PC-9 (cell line): ENCODE measurements at regions not wholly inside any gene's neighbourhood (a gene's known extent, or its start where the extent isn't known, plus 50 kb on each side); places are given as distances from the start of the nearest gene placed in this dataset.

Experiments used
- BruUV-seq: library from RNA; stranded (reverse); fragments of 400-500 nt; replicated peaks from 2 replicates; lab custom pipeline; 2021; lab: Mats Ljungman, UMichigan
- CTCF ChIA-PET: fragments of 300-600 bp; sonication (Branson Sonifier 250); formaldehyde crosslinking; loops from one replicate; lab custom pipeline; 2022; ENCODE audit warnings: antibody characterized with exemption; lab: Charles Lee
- POLR2A ChIA-PET: fragments of 300-600 bp; sonication (Branson Sonifier 250); formaldehyde crosslinking; loops from one replicate; lab custom pipeline; 2022; ENCODE audit warnings: antibody characterized with exemption; ENCODE audit not compliant: unreplicated experiment; lab: Charles Lee
- DNase-seq, 2 experiments: peaks; one replicate each; pipeline versions ENCODE4 v3.0.0 to v3.0.0-alpha.2; 2015 to 2022; ENCODE audit warnings: mixed read lengths in 1 of 2
- H2AFZ ChIP-seq: fragments of 200-600 bp; sonication (generic); 2 replicates; pipeline ENCODE4 v1.8.1; 2017; ENCODE audit warnings: antibody characterized with exemption
- H3F3A ChIP-seq: fragments of 200-600 bp; sonication (generic); 2 replicates; pipeline ENCODE4 v1.8.1; 2017; ENCODE audit warnings: antibody characterized with exemption, mild to moderate bottlenecking, low read depth; ENCODE audit not compliant: insufficient read depth
- H3K27ac ChIP-seq: fragments of 200-600 bp; sonication (generic); 2 replicates; pipeline ENCODE4 v1.6.1; 2016; ENCODE audit warnings: mixed run types
- H3K27me3 ChIP-seq: fragments of 200-600 bp; sonication (generic); 2 replicates; pipeline ENCODE4 v1.6.1; 2016; ENCODE audit warnings: low read depth, mixed run types; ENCODE audit not compliant: insufficient read depth
- H3K36me3 ChIP-seq: fragments of 200-600 bp; sonication (generic); 2 replicates; pipeline ENCODE4 v1.6.1; 2016; ENCODE audit warnings: low read depth, mixed run types
- H3K4me1 ChIP-seq: fragments of 200-600 bp; sonication (generic); replicated peaks from 2 replicates; pipeline ENCODE4 v1.6.1; 2016; ENCODE audit warnings: mixed run types; ENCODE audit not compliant: insufficient read depth
- H3K4me2 ChIP-seq: fragments of 200-600 bp; sonication (generic); 2 replicates; pipeline ENCODE4 v1.6.1; 2017; ENCODE audit warnings: mixed run types
- H3K4me3 ChIP-seq: fragments of 200-600 bp; sonication (generic); 2 replicates; pipeline ENCODE4 v1.6.1; 2016; ENCODE audit warnings: mixed run types
- H3K79me2 ChIP-seq: fragments of 200-600 bp; sonication (generic); 2 replicates; pipeline ENCODE4 v1.6.1; 2017; ENCODE audit warnings: low read depth, mixed run types
- H3K9me2 ChIP-seq: fragments of 200-600 bp; sonication (generic); 2 replicates; pipeline ENCODE4 v1.8.1; 2017; ENCODE audit warnings: mild to moderate bottlenecking; ENCODE audit not compliant: insufficient read depth
- H3K9me3 ChIP-seq: fragments of 200-600 bp; sonication (generic); 2 replicates; pipeline ENCODE4 v1.8.1; 2016; ENCODE audit warnings: low read depth; ENCODE audit not compliant: insufficient read depth
- H4K20me1 ChIP-seq: fragments of 200-600 bp; sonication (generic); 2 replicates; pipeline ENCODE4 v1.8.1; 2017; ENCODE audit not compliant: insufficient read depth
- EZH2 ChIP-seq: fragments of 200-600 bp; sonication (generic); IDR thresholded peaks from 2 replicates; pipeline ENCODE4 v1.8.0; 2017; ENCODE audit warnings: antibody characterized with exemption, low read depth
- intact Hi-C: fragments of 100-400 bp; cut with micrococcal nuclease; formaldehyde crosslinking; loops from one replicate; pipeline ENCODE4 v1.10.0; 2022; ENCODE audit not compliant: unreplicated experiment
- TF ChIP-seq, protein P1 (sequence below): fragments of 200-600 bp; sonication (generic); conservative IDR thresholded peaks from 2 replicates; pipeline ENCODE4 v1.6.1; 2017; ENCODE audit warnings: mixed run types, antibody characterized with exemption, mild to moderate bottlenecking, moderate library complexity

DNA sequence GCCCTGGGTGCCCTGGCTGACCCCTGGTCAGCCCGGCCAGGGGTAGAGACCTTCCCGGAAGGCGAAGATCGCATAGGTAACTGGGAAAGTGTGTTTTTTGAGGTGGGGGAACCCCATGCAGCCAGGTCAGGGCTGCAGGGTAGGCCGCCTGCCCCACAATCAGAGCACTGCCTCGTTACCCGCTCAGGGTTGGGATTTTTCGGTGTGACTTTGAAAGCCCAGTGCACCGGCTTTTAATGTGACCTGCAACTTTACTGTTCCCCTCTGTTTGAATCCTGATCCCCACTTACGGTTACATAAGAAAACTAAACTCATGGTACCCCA, 239.2 kb upstream of the PLET1 start:
- TF ChIP-seq, protein P1, sequence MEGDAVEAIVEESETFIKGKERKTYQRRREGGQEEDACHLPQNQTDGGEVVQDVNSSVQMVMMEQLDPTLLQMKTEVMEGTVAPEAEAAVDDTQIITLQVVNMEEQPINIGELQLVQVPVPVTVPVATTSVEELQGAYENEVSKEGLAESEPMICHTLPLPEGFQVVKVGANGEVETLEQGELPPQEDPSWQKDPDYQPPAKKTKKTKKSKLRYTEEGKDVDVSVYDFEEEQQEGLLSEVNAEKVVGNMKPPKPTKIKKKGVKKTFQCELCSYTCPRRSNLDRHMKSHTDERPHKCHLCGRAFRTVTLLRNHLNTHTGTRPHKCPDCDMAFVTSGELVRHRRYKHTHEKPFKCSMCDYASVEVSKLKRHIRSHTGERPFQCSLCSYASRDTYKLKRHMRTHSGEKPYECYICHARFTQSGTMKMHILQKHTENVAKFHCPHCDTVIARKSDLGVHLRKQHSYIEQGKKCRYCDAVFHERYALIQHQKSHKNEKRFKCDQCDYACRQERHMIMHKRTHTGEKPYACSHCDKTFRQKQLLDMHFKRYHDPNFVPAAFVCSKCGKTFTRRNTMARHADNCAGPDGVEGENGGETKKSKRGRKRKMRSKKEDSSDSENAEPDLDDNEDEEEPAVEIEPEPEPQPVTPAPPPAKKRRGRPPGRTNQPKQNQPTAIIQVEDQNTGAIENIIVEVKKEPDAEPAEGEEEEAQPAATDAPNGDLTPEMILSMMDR, result no peak
- TF ChIP-seq EZH2, result no peak
- Histone ChIP-seq H3K9me3 (no peaks in the 10 kb centered on the region), H3F3A (no peaks in the 10 kb centered on the region), H3K9me2 (no peaks in the 10 kb centered on the region), H3K36me3 (no peaks in the 10 kb centered on the region), H3K4me3 (no peak overlapping the region), H3K27me3 (no peaks in the 10 kb centered on the region), H3K79me2 (no peaks in the 10 kb centered on the region), H3K4me1 (no peaks in the 10 kb centered on the region), H2AFZ (no peak overlapping the region), H4K20me1 (no peaks in the 10 kb centered on the region; the same call in 1 of the 2 replicates), H3K27ac (no peak overlapping the region), H3K4me2 (no peak overlapping the region)
- POLR2A ChIA-PET, result no interaction called here
- CTCF ChIA-PET, result no interaction called here
- intact Hi-C loops, result no loop called here
- no peak for DNase-seq
- BruUV-seq, result no TSS peak

DNA sequence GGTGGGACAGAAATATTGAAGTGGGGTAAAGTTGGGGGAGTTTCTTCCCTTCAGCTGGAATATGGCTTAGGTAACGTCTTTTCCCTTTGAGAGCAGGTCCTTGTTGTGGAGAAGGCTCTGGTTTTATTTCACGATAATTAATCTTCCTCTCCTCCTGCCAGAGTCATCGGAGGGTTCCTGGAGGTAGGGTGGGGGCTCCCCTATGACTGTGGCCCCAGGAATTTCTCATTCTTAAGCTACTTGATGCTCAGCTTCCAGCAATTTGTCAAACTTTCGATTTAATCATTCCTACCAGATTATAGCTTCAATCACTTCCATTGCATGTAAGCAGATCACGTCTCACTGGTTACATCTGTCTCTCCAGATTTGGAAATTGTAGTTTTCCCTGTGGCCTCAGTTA, 242.8 kb upstream of the PLET1 start:
- H3K79me2 ChIP-seq, result no peaks in the 10 kb centered on the region
- TF ChIP-seq EZH2, result no peak
- TF ChIP-seq, protein P1, result no peak
- CTCF ChIA-PET, result no interaction called here

DNA sequence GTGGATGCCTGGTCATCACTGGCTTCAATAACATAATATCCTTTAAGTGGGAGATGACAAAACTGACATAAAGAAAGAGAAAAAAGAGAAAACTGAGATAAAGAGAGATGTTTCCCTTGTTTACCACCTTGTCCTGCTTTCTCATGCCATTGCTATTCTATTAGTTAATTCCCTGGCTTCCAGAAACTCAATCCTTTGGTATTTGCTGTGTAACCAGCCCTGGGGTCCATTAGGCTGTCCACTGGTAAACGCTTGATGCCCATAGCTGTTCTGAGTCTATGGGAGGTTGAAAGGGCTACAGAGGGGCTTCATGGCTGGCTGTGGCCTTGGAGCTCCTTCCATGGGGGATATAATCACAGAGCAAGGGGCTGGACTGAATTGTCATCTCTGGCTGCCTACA, 243.4 kb upstream of the PLET1 start:
- peak in 1 of 2 experiments; percentile 59 for DNase-seq
- ChIA-PET POLR2A (no interaction called here), CTCF (no interaction called here)
- no TSS peak for BruUV-seq
- intact Hi-C loops, result no loop called here
- TF ChIP-seq, protein P1, result no peak
- no peak for TF ChIP-seq EZH2
- Histone ChIP-seq H3K27ac (no peak overlapping the region), H3K4me1 (no peaks in the 10 kb centered on the region), H2AFZ (no peak overlapping the region), H3K9me2 (no peaks in the 10 kb centered on the region), H3K9me3 (no peaks in the 10 kb centered on the region), H3F3A (no peaks in the 10 kb centered on the region), H3K36me3 (no peaks in the 10 kb centered on the region), H3K4me3 (no peak overlapping the region), H3K79me2 (no peaks in the 10 kb centered on the region), H3K27me3 (no peaks in the 10 kb centered on the region), H4K20me1 (no peaks in the 10 kb centered on the region), H3K4me2 (no peak overlapping the region)

More for the DNA sequence above, 242.8 kb upstream of the PLET1 start:
- H3K4me2 ChIP-seq, result no peak overlapping the region
- no peak overlapping the region for H2AFZ ChIP-seq
- H3K27ac ChIP-seq, result no peak overlapping the region
- BruUV-seq, result no TSS peak
- POLR2A ChIA-PET, result no interaction called here
- no peak for DNase-seq
- no peaks in the 10 kb centered on the region for H3K9me3 ChIP-seq
- intact Hi-C loops, result no loop called here
- H3K36me3 ChIP-seq, result no peaks in the 10 kb centered on the region
- no peaks in the 10 kb centered on the region for H3K9me2 ChIP-seq
- no peaks in the 10 kb centered on the region for H4K20me1 ChIP-seq
- H3F3A ChIP-seq, result no peaks in the 10 kb centered on the region
- H3K4me1 ChIP-seq, result no peaks in the 10 kb centered on the region
- H3K4me3 ChIP-seq, result no peak overlapping the region
- H3K27me3 ChIP-seq, result no peaks in the 10 kb centered on the region
